Omental fat pad (tissue), 3 donors: ENCODE measurements at regions not wholly inside any gene's neighbourhood (a gene's known extent, or its start where the extent isn't known, plus 50 kb on each side); places are given as distances from the start of the nearest gene placed in this dataset.

Experiments used
- ATAC-seq: fragments of 150-250 bp; one replicate; pipeline ENCODE4 v1.9.1; 2016; ENCODE audit warnings: mild to moderate bottlenecking, moderate library complexity; ENCODE audit not compliant: low FRiP score
- DNase-seq: peaks from one replicate; pipeline ENCODE4 v3.0.0-alpha.2; 2019; ENCODE audit warnings: low spot score
- CTCF ChIP-seq, 3 donors: fragments of 450-650 bp; IDR thresholded peaks; one replicate each; pipeline ENCODE4 v1.5.1; 2016 to 2017; ENCODE audit warnings: antibody characterized with exemption in 3 of 3, mild to moderate bottlenecking in 3 of 3, moderate library complexity in 2 of 3

GRCh38 chr12:126791122-126791521 is 1475.8 kb upstream of the TMEM132C start:
- no peak for TF ChIP-seq CTCF (IDR thresholded peaks at IDR 0.05)
- no peak for ATAC-seq
- no peak for DNase-seq

- ATAC-seq (no peak), DNase-seq (no peak)
- TF ChIP-seq CTCF (IDR thresholded peaks at IDR 0.05): no peak
Measured at GRCh38 chr12:126792411-126792810, 1474.6 kb upstream of the TMEM132C start.

- no peak for DNase-seq
- TF ChIP-seq CTCF (IDR thresholded peaks at IDR 0.05): no peak
Measured at GRCh38 chr12:126797525-126797924, 1469.4 kb upstream of the TMEM132C start.

GRCh38 chr12:126798449-126798848 is 1468.5 kb upstream of the TMEM132C start:
- DNase-seq (no peak), ATAC-seq (no peak)
- no peak for TF ChIP-seq CTCF (IDR thresholded peaks at IDR 0.05)

More at GRCh38 chr12:126797525-126797924, 1469.4 kb upstream of the TMEM132C start:
- no peak for ATAC-seq

GRCh38 chr12:126807312-126807865 is 1459.6 kb upstream of the TMEM132C start:
- TF ChIP-seq CTCF (IDR thresholded peaks at IDR 0.05): no peak
- no peak for ATAC-seq
- no peak for DNase-seq

GRCh38 chr12:126811391-126811790 is 1455.6 kb upstream of the TMEM132C start:
- DNase-seq: no peak
- ATAC-seq: no peak
- TF ChIP-seq CTCF (IDR thresholded peaks at IDR 0.05): no peak

GRCh38 chr12:126819554-126819953 is 1447.4 kb upstream of the TMEM132C start:
- DNase-seq: no peak
- TF ChIP-seq CTCF (IDR thresholded peaks at IDR 0.05): no peak
- no peak for ATAC-seq
